H1 (cell line): ENCODE measurements at regions not wholly inside any gene's neighbourhood (a gene's known extent, or its start where the extent isn't known, plus 50 kb on each side); places are given as distances from the start of the nearest gene placed in this dataset.

Experiments used
- BRCA1 ChIP-seq: IDR thresholded peaks from 2 replicates; pipeline ENCODE4 v1.6.1; 2012; ENCODE audit warnings: low read depth, low read length, improper control_type of control experiment
- HDAC2 ChIP-seq, 2 experiments: fragments of 300-600 bp in 1 of 2; sonication (generic) in 1 of 2; IDR thresholded peaks; 2 replicates each; pipeline ENCODE4 v1.6.1; 2011 to 2012; ENCODE audit warnings: low read depth in 2 of 2, low read length in 2 of 2, mild to moderate bottlenecking in 2 of 2, moderate library complexity in 2 of 2, borderline replicate concordance in 1 of 2, inconsistent platforms in 1 of 2
- HDAC6 ChIP-seq: IDR thresholded peaks from one replicate; pipeline ENCODE4 v1.7.1; 2012; ENCODE audit warnings: low read depth, mild to moderate bottlenecking, inconsistent platforms, low read length, moderate library complexity
- USF2 ChIP-seq: IDR thresholded peaks from 2 replicates; pipeline ENCODE4 v1.6.1; 2011; ENCODE audit warnings: low read length, improper control_type of control experiment

GRCh38 chr5:108560581-108560980 lies 178.7 kb upstream of the FBXL17 start (continued):
- TF ChIP-seq USF2, result no peak
- TF ChIP-seq HDAC2 (IDR thresholded peaks at IDR 0.05; ENCODE audit: borderline replicate concordance in 1 of 2, low read depth in 2 of 2, low read length in 2 of 2), result no peak
- TF ChIP-seq BRCA1, result no peak
- no peak for TF ChIP-seq HDAC6
